G401.6 (cell line): ENCODE measurements at regions not wholly inside any gene's neighbourhood (a gene's known extent, or its start where the extent isn't known, plus 50 kb on each side); places are given as distances from the start of the nearest gene placed in this dataset.

Experiments
- FAIRE-seq: peaks from 2 replicates; lab custom pipeline; 2012; peaks lifted over from hg19 to GRCh38; lab: Jason Lieb, UNC

DNA sequence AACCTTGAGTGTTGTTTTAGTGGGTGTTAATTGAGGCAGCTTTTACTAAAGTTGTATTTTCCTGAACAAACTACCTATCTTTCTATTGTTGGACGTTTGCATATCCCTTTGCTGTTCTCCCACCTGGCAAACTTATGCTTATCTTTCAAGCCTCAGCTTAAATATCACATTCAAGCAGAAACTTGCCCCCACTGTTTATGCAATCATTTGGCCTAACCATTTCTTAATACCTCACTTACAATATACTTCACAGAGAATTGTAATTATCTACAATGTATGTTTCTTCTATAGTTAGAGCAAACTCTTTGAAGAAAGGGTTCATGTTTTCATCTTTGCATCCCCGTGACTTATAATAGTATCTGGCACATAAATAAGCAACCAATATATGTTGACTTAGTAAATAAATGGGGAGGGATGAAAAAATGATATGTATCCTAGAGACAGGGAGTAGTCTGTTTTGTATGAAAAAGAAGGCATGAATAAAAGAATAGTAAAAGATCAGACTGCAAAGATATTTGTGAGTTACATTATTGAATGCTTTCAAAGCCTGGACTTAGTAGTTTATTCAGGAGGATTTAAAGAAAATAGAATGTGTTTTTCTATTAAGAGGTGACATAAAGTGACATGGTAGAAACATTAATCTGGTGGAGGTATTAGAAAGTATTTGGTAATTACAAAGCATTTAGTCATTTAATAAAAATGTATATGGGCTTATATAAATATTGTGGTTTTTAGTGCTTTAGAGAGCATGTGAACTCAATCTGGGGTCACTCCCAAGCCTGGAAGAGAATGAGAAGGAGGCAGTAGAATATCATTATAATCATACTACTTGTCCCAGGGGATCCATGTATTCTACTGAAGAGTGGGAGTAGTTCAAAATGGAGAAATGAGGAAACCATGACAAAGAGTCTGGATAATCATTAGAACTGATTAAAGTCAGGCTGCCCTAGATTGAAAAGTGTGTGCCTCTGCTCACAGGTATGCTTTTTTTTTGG lies 60.0 kb upstream of the DCBLD2 start:
- no peak for FAIRE-seq

GRCh38 chr3:98957681-98958080 lies 56.2 kb upstream of the DCBLD2 start:
- no peak for FAIRE-seq

DNA sequence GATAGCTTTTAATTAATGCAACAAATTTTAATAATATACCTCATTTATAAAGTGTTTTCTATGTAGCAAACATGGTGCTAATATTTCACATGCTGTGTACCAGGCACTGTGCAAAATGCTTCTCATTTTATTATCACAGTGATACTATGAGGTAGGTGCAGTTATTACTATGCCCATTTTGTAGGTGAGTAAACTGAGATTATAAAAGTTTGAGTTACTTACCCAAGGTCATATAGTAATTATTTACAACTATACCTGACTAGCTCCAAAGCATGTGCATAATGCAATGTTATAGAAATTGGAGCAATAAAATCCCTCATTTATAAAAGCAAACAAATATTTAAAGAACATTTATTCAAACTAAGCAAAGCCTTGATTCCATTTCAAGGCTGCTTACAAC lies 54.5 kb upstream of the DCBLD2 start:
- FAIRE-seq: no peak

DNA sequence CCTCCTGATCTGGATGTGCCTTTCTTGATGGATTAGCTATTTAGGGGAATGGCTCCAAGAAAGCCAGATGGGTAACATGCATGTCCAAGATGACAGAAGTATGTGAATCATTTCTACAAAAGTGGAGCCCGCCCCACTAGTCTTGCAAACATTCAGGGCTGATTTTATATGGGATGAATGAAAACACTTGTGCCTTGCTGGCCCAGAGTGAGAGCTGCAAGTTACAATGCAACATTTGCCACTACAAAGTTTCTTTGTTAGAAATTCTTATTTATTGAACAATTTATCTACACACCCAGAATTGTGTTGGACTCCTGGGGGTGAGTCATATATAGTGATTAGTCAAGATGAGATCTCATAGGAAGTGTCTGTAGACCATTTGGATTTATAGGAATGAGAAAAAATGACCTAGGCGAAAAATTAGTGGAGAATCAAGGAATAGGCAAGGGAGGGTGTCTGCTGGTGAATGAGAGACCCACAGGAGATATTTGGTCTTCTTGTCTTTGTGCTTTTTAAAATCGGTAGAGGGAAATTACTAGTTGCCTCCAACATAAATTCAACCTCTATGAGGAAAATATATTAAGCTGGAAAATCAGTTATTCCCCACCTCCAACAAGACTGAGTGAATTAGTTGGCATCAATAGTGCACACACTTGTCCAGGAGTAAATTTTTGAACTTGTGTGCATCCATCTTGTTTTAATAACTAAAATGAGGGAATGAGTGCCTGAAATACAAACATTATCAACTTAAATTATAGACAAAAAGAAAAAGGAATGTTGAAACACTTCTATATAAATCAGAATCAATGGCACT lies 53.5 kb upstream of the DCBLD2 start:
- FAIRE-seq: no peak

DNA sequence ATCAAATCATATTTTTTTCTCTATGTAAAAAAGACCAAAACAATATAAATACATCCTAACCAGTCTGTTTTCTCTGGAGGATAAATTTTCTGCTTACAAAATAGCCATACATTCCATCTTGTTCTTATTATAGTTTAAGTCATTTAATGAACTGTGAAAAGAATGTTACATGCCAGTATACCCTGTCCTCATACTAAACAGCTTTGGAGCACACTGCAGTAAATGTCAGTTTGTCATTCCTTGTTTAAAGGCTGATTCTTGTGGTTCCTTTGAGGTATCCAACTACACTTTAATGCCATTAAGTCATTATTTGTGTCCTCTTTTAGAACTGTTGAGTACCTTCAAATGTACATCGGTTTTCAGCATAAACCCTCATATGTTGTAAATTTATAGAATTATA lies 52.7 kb upstream of the DCBLD2 start:
- FAIRE-seq: no peak

- no peak for FAIRE-seq
Observed at GRCh38 chr3:98952404-98952803, 50.9 kb upstream of the DCBLD2 start.
